ENCODE measurements at regions not wholly inside any gene's neighbourhood (a gene's known extent, or its start where the extent isn't known, plus 50 kb on each side); places are given as distances from the start of the nearest gene placed in this dataset.

DNA sequence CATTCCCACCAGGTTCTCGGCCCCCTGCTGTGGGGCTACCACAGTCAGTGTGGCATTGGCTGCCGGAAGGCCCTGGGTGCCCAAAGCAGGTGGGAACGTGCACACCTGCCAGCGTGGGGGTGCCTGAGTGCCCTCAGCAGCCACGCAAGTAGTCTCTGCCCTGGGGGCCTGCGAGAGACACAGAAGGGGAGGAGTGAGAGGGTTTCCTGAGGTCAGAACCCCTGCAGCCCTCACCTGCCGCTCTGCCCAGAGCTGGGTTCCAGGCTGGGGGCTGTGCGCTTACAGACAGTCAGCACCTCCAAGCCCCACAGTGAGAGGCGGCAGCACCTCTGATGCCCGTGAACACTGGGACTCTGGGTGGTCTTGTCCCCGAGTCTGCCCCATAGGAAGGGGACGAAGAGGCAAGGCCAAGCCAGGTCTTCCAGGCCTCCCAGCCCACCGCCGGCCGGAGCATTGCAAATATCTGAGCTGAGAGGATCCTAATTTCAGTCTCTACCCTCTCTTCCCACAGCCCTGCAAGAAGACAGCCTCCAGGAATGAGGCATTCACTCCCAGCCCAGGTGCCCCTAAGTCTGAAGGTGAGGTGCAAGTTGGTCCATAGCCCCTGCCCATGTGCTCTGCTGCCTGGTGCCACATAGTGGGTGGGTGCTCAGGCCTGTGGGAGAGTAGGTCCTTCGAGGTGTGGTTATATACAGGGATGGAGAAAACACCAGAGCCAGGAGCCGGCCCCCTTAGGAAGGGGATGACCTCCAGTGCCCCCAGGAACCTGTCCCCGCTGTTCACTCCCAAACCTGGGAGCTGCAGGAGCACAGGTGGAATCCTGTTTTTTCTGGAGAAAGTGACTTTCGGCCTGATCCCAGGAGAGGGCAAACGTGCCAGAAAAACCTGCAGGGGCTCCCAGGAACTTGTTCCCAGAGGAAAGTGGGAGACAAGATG, 291.1 kb upstream of the RTL1 start:
- Histone ChIP-seq H4K20me1 (ENCODE audit: insufficient read depth, low read length) (no peaks in the 10 kb centered on the region), H3K4me1 (ENCODE audit: insufficient read depth, low read length) (no peaks in the 10 kb centered on the region), H2AFZ (ENCODE audit: low read length) (no peak overlapping the region), H3K4me3 (replicated peaks in 1 of 3; ENCODE audit: insufficient read depth in 1 of 3, low read depth in 2 of 3, low read length in 3 of 3) (no peak overlapping the region), H3K79me2 (ENCODE audit: insufficient read depth, low read length) (no peaks in the 10 kb centered on the region), H3K27me3 (ENCODE audit: control insufficient read depth in 1 of 2, insufficient read depth in 2 of 2, low read length in 2 of 2) (peaks cover 16 to 55% of the 10 kb centered on the region in 2 experiments), H3K36me3 (replicated peaks in 1 of 2; ENCODE audit: control insufficient read depth in 1 of 2, insufficient read depth in 2 of 2, low read length in 2 of 2) (no peaks in the 10 kb centered on the region), H3K9ac (ENCODE audit: insufficient read depth, low read depth, low read length) (no peak overlapping the region), H3K27ac (ENCODE audit: extremely low read length, insufficient read depth, low read length) (no peak overlapping the region), H3K4me2 (ENCODE audit: low read depth, low read length) (no peak overlapping the region), H3K9me3 (ENCODE audit: low read length) (no peaks in the 10 kb centered on the region)
- DNase-seq (ENCODE audit: low spot score) (no peak), FAIRE-seq (no peak), ATAC-seq (no peak)
- intact Hi-C loops (cut with micrococcal nuclease; ENCODE audit: unreplicated experiment) (loop anchor here (1.0 kb wide), 1 partner anchor 26 kb away; no protein-coding TSS in a partner anchor), in situ Hi-C loops (cut with HindIII; ENCODE audit: extremely low pct_ligation_motif_present, low pct_unique_long_range_greater_than_20kb) (no loop called here)
- BruUV-seq (replicated peaks): no TSS peak
- ChIA-PET CTCF (ENCODE audit: low intra/inter-chr PET ratio, low total read pairs) (no interaction called here), POLR2A (no interaction called here)
- TF ChIP-seq GTF3A (CRISPR knock-in tag; conservative IDR thresholded peaks at IDR 0.05): no peak
- no peak for TF ChIP-seq SYNCRIP (IDR thresholded peaks at IDR 0.05; ENCODE audit: insufficient read depth, low read depth, low read length)
- no peak for TF ChIP-seq DZIP1 (CRISPR knock-in tag; IDR thresholded peaks at IDR 0.05)
- TF ChIP-seq ZNF326 (CRISPR knock-in tag; IDR thresholded peaks at IDR 0.05; ENCODE audit: borderline replicate concordance): no peak
- TF ChIP-seq ZNF280B (CRISPR knock-in tag; IDR thresholded peaks at IDR 0.05; ENCODE audit: borderline replicate concordance): no peak
- TF ChIP-seq ZNF12 (CRISPR knock-in tag; IDR thresholded peaks at IDR 0.05): no peak
- TF ChIP-seq ZSCAN12 (CRISPR knock-in tag; IDR thresholded peaks at IDR 0.05): no peak
- TF ChIP-seq, protein P1, sequence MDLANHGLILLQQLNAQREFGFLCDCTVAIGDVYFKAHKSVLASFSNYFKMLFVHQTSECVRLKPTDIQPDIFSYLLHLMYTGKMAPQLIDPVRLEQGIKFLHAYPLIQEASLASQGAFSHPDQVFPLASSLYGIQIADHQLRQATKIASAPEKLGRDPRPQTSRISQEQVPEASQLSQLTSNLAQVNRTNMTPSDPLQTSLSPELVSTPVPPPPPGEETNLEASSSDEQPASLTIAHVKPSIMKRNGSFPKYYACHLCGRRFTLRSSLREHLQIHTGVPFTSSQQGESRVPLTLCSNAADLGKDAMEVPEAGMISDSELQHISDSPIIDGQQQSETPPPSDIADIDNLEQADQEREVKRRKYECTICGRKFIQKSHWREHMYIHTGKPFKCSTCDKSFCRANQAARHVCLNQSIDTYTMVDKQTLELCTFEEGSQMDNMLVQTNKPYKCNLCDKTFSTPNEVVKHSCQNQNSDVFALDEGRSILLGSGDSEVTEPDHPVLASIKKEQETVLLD (CRISPR knock-in tag; IDR thresholded peaks at IDR 0.05; ENCODE audit: low read depth): no peak
- WGBS (ENCODE audit: low lambda C conversion rate): 52% methylated on average over 4 of the region's 20 CpGs
